Aorta (tissue), 5 donors: ENCODE measurements at regions not wholly inside any gene's neighbourhood (a gene's known extent, or its start where the extent isn't known, plus 50 kb on each side); places are given as distances from the start of the nearest gene placed in this dataset.
A peak's percentile ranks its signal among the peaks of the same experiment; 100 is the strongest.

Experiments
- ATAC-seq: fragments of 200-7000 bp; cut with Tn5 transposase; one replicate; pipeline ENCODE4 v1.9.1; 2022; ENCODE audit warnings: moderate library complexity; ENCODE audit not compliant: low FRiP score
- DNase-seq, 2 donors: peaks; one replicate each; pipeline ENCODE4 v3.0.0-alpha.2; 2020
- H3K27ac ChIP-seq, 2 donors: one replicate each; pipeline ENCODE4 v1.5.1; 2013; ENCODE audit warnings: low read length in 2 of 2, mild to moderate bottlenecking in 2 of 2, moderate library complexity in 2 of 2, control low read depth in 1 of 2, inconsistent platforms in 1 of 2, low read depth in 1 of 2
- H3K27me3 ChIP-seq, 2 donors: one replicate each; pipeline ENCODE4 v1.6.1; 2013; ENCODE audit warnings: control low read depth in 1 of 2, low read length in 1 of 2, mild to moderate bottlenecking in 1 of 2, moderate library complexity in 1 of 2; ENCODE audit not compliant: insufficient read depth in 2 of 2, control insufficient read depth in 1 of 2
- H3K36me3 ChIP-seq, 2 donors: one replicate each; pipeline ENCODE4 v1.6.1; 2013; ENCODE audit warnings: control low read depth in 1 of 2, low read length in 1 of 2, mild to moderate bottlenecking in 1 of 2; ENCODE audit not compliant: insufficient read depth in 2 of 2, control insufficient read depth in 1 of 2
- H3K4me1 ChIP-seq, 2 donors: one replicate each; pipeline ENCODE4 v1.6.1; 2013; ENCODE audit warnings: low read length in 2 of 2, control low read depth in 1 of 2, mild to moderate bottlenecking in 1 of 2, moderate library complexity in 1 of 2; ENCODE audit not compliant: insufficient read depth in 2 of 2, control insufficient read depth in 1 of 2
- H3K4me3 ChIP-seq, 2 donors: one replicate each; pipeline ENCODE4 v1.5.1; 2013; ENCODE audit warnings: low read length in 2 of 2, control low read depth in 1 of 2, mild to moderate bottlenecking in 1 of 2
- H3K9me3 ChIP-seq: one replicate; pipeline ENCODE4 v1.6.1; 2013; ENCODE audit warnings: mild to moderate bottlenecking, low read length; ENCODE audit not compliant: control insufficient read depth
- WGBS, 2 donors: extraction: QIAGEN DNeasy Blood & Tissue Kit; methylation state at CpG; one replicate each; pipeline ENCODE4 v1.1.7; 2013; 5-methylcytosine and 5-hydroxymethylcytosine counted together
- intact Hi-C, 2 donors: fragments of 100-400 bp; cut with DNase I; formaldehyde crosslinking; loops; one replicate each; pipeline versions ENCODE4 v1.14.2 to v1.15.0; 2022
- donor health status: healthy with polysubstance abuse.
- donor health status: Bipolar disorder and iron deficiency.
- donor health status: DM: no; HTN: no; CAD: no.
- donor health status: DM: no; HTN: no; CAD: no.
- donor health status: DM: yes; HTN: yes; CAD: no.

DNA sequence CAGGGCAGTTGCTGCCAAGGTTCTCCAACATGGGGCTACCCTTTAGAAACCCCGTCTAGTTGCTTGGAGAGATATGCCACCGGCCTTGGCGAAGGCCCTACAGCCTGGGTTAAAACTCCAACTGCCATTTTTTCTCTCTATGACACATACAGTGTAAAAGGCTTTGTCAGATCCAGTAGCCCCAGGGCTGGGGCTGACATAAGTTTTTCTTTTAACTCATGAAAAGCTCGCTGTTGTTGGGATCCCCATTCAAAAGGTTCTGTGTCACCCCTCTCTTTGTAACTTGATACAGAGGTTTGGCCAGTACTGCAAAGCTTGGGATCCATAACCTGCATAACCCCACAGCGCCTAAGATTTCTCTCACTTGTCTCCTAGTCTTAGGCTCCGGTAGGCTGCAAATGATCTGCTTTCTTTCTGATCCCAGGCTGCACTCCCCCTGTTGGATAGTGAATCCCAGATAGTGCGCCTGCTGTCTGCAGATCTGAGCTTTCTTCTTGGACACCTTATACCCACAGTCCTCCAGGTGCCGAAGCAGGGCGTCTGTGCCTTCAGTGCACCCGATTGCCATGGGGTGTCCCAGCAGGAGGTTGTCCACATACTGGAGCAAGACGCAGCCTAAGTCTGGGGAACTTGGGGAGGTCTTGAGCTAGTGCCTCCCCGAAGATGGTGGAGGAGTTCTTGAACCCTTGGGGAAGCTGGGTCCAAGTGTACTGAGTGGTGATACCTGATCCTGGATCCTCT is 406.2 kb downstream of the TGFB2 start:
- Histone ChIP-seq H3K4me3 (no peak overlapping the region), H3K36me3 (no peaks in the 10 kb centered on the region), H3K27ac (no peak overlapping the region), H3K9me3 (no peaks in the 10 kb centered on the region), H3K27me3 (no peaks in the 10 kb centered on the region), H3K4me1 (no peaks in the 10 kb centered on the region)
- DNase-seq = no peak
- intact Hi-C loops = no loop called here
- WGBS, 2 donors = 96% methylated on average over 12 of the region's 12 CpGs
- ATAC-seq = no peak

DNA sequence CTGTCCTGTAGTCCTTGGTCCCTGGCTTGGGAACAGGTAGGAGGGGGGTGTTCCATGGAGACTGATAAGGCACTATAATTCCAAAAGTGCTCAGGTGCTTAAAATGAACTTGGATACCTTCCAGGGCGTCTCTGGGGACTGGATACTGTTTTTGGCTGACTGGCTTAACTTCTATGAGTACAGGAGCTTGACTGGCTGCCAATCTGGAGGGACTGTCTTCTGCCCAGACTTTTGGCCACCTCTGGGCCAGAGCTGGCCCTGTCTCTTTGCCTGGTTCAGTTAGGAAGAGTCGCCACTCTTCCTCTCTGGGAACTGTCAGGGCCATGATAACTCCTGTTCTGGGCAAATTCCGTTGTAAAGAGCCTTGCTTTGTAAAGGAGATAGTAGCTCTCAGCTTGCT is 407.0 kb downstream of the TGFB2 start:
- 71 to 76% methylated on average over 3 of the region's 3 CpGs for WGBS, 2 donors
- no peaks in the 10 kb centered on the region for H3K27me3 ChIP-seq
- no peak overlapping the region for H3K4me3 ChIP-seq
- no peaks in the 10 kb centered on the region for H3K36me3 ChIP-seq
- H3K9me3 ChIP-seq = no peaks in the 10 kb centered on the region
- intact Hi-C loops = no loop called here
- H3K27ac ChIP-seq = no peak overlapping the region
- DNase-seq = no peak
- no peak for ATAC-seq
- H3K4me1 ChIP-seq = no peaks in the 10 kb centered on the region

DNA sequence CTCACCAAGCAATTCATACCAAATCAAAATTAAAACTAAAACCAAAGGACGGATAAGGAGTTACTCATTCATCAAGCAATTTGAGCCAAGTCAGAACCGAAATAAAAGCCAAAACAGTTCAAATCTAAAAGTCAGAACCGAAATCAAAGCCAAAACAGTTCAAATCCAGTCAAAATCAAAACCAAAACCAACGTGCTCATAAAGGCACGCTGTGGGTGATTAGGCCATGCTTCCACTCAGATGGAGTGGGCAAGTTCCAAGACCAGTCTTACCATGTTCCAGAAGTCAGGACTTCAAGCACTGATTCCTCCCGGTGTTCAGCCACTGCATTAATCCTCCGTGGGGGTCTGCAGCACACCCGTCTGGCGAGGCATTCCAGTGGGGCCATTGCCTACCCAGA is 409.3 kb downstream of the TGFB2 start:
- H3K4me3 ChIP-seq = no peak overlapping the region
- H3K27me3 ChIP-seq = no peaks in the 10 kb centered on the region
- 81 to 85% methylated on average over 9 of the region's 9 CpGs for WGBS, 2 donors
- H3K36me3 ChIP-seq = no peaks in the 10 kb centered on the region
- ATAC-seq (no peak), DNase-seq (no peak)
- intact Hi-C loops = no loop called here
- no peaks in the 10 kb centered on the region for H3K4me1 ChIP-seq
- H3K9me3 ChIP-seq = no peaks in the 10 kb centered on the region
- no peak overlapping the region for H3K27ac ChIP-seq

DNA sequence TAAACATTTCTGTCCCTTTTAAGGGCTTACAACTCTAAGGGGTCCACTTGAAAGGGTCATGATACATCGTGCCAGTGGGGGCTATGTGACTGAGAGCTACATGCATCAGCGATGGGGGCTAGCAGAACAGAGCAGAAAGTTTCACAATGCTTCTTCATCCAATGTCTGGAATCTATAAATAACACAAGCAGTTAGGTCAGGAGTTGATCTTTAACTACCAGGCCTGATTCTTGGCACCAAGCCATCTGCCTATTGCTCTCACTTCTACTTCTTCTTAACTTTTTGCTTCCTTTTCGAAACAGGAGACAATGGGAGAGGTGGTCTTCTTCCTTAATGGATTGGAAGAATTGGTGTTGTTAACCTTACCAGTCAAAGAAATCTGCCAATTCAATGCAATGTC is 410.0 kb downstream of the TGFB2 start:
- ATAC-seq = no peak
- 92 to 96% methylated on average over 3 of the region's 3 CpGs for WGBS, 2 donors
- Histone ChIP-seq H3K36me3 (no peaks in the 10 kb centered on the region), H3K4me3 (no peak overlapping the region), H3K9me3 (no peaks in the 10 kb centered on the region), H3K27me3 (no peaks in the 10 kb centered on the region), H3K27ac (no peak overlapping the region), H3K4me1 (no peaks in the 10 kb centered on the region)
- no peak for DNase-seq
- intact Hi-C loops = no loop called here

DNA sequence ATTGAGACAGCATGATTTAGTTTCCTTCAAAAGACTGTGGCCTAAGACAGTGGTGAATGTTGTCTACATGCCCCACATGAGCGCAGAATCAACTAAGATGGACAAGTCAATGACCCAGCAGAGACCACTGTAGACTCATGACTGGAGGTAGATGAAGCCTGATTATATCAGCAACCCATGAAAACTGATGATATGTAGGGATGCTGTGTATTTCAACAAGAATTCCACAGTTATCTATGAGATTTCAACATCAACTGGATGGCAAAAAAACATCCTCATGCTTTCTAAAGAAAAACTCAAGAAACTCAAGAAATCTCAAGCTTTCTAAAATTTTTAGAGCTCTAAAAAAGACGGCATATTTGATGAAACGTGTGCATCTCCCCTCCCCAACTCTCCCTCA is 413.9 kb upstream of the LYPLAL1 start:
- Histone ChIP-seq H3K27ac (no peak overlapping the region), H3K4me1 (no peaks in the 10 kb centered on the region), H3K9me3 (no peaks in the 10 kb centered on the region), H3K27me3 (no peaks in the 10 kb centered on the region), H3K4me3 (no peak overlapping the region), H3K36me3 (no peaks in the 10 kb centered on the region)
- ATAC-seq (peak; percentile 11), DNase-seq (no peak)
- intact Hi-C loops = loop anchor here in 1 of 2 donors (5.0 kb wide), 1 partner anchor 357 kb away; no protein-coding TSS in a partner anchor
- WGBS, 2 donors = 95 to 98% methylated on average over 3 of the region's 3 CpGs

DNA sequence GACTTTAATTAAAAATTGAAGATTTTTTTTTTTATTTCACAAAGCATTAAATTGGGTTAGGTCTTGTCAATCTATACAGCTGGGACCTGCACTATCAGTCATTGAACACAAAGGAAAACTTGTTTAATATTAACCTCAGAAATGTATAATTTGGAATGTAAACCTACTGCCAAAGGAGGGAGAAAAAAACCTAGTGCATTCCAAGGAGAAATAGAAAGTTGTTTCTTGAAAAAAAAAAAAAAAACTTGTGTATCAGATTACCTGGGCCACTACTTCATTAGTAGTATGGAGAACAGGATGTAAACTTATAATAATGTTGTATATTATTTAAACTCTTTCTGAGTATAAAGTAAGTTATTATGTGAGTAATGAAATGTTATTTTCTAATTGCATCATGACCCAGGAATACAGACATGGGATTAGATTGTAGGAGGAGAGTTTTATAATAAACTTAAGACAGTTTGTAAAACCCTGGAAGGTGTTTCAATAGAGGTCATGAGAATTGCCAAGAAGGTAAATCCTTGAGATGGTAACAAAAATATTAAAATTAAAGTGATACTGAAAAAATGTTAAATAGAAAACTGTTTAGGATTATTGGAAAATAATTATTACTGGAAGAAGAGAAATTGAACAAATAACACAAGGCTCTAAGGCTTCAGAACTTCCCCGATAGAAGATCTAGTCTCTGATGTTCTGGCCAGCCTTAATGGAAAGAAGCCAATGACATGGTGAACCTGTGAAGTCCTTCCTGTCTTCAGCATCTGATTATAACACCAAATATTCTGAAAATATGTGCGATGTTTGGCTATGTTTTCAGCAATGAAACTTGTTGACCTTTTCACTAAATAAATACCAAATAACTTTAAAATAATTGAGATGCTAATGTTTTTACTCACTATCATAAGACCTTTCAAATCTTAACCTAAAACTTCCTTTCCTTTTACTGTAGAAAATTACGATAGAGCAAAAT is 412.8 kb upstream of the LYPLAL1 start:
- Histone ChIP-seq H3K4me3 (no peak overlapping the region), H3K27me3 (no peaks in the 10 kb centered on the region), H3K27ac (no peak overlapping the region), H3K36me3 (no peaks in the 10 kb centered on the region), H3K4me1 (no peaks in the 10 kb centered on the region), H3K9me3 (no peaks in the 10 kb centered on the region)
- intact Hi-C loops = loop anchor here in 1 of 2 donors (5.0 kb wide), 1 partner anchor 359 kb away; no protein-coding TSS in a partner anchor
- DNase-seq (no peak), ATAC-seq (no peak)
- 89% methylated on average over 3 of the region's 3 CpGs for WGBS, 2 donors

DNA sequence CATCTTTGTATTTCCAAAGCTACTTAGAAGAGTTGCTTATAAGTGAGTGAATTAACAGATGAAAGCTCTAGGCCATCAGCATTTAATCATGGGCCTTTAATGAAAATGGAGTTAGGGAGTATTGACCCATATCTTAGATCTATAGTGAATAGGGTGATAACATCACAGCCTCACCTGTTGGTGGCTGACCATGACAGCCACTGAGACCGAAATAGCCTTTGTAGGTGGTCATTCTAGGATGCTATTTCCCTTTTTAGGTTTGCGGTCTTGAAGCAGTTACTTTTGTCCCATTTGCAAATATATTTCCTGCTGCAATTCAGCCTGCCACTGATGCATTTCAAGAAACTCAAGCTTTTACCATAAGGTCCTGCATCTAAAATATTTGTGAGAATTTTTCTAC is 410.1 kb upstream of the LYPLAL1 start:
- Histone ChIP-seq H3K9me3 (no peaks in the 10 kb centered on the region), H3K27me3 (no peaks in the 10 kb centered on the region), H3K4me3 (no peak overlapping the region), H3K27ac (no peak overlapping the region), H3K4me1 (no peaks in the 10 kb centered on the region), H3K36me3 (no peaks in the 10 kb centered on the region)
- intact Hi-C loops = loop anchor here in 1 of 2 donors (5.0 kb wide), 1 partner anchor 361 kb away; no protein-coding TSS in a partner anchor
- 94 to 96% methylated on average over 2 of the region's 2 CpGs for WGBS, 2 donors
- DNase-seq = no peak
- no peak for ATAC-seq

DNA sequence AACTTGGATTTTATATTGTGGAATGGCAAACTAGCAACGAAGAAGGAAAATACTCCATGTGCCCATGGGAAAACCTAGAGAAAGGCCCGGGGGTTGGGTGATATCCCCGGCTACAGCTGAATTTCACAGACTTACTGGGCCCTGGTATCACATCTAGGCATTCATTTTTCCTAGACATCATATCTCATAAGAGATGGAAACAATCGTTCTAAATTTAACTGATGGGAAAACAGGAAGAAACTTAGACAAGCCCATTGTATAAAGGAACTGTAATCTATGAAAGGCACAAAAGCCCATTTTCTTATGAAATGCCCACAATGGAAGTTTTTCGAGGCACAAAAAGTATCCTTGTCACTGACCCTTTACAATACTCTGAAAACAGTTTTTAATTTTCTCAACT is 407.9 kb upstream of the LYPLAL1 start:
- Histone ChIP-seq H3K27ac (no peak overlapping the region), H3K4me1 (no peaks in the 10 kb centered on the region), H3K27me3 (no peaks in the 10 kb centered on the region), H3K36me3 (no peaks in the 10 kb centered on the region), H3K9me3 (no peaks in the 10 kb centered on the region), H3K4me3 (no peak overlapping the region)
- intact Hi-C loops = no loop called here
- 11 to 25% methylated on average over 5 of the region's 5 CpGs for WGBS, 2 donors
- ATAC-seq (no peak), DNase-seq (no peak)
